GM12878 (cell line): ENCODE measurements at regions not wholly inside any gene's neighbourhood (a gene's known extent, or its start where the extent isn't known, plus 50 kb on each side); places are given as distances from the start of the nearest gene placed in this dataset.

Experiments
- ATAC-seq: fragments of 200-7000 bp; cut with Tn5 transposase; 3 replicates; pipeline ENCODE4 v1.9.1; 2020; ENCODE audit warnings: mild to moderate bottlenecking, moderate library complexity
- BruUV-seq: library from RNA; stranded (reverse); fragments of 400-500 nt; replicated peaks from 2 replicates; lab custom pipeline; 2021; lab: Mats Ljungman, UMichigan
- CTCF ChIA-PET: fragments of 300-600 bp; sonication (Branson Sonifier 250); formaldehyde crosslinking; extraction: SDS; loops from one replicate; lab custom pipeline; 2021; ENCODE audit warnings: inconsistent platforms; lab: Yijun Ruan, JAX
- POLR2A ChIA-PET: fragments of 350-600 bp; formaldehyde crosslinking; extraction: SDS; loops from one replicate; lab custom pipeline; 2021; ENCODE audit warnings: inconsistent platforms; lab: Charles Lee
- RAD21 ChIA-PET: fragments of 300-600 bp; sonication (Branson Sonifier 250); formaldehyde crosslinking; loops from one replicate; lab custom pipeline; 2023; ENCODE audit warnings: antibody characterized with exemption; ENCODE audit not compliant: unreplicated experiment; lab: Charles Lee
- SMC1A ChIA-PET: fragments of 300-600 bp; sonication (Branson Sonifier 250); formaldehyde crosslinking; loops from one replicate; lab custom pipeline; 2023; ENCODE audit not compliant: unreplicated experiment, uncharacterized antibody; lab: Charles Lee
- DNase-seq: peaks from one replicate; pipeline ENCODE4 v3.0.0-alpha.2; 2011; ENCODE audit warnings: low read depth, low spot score
- FAIRE-seq: peaks from 3 replicates; lab custom pipeline; 2011; peaks lifted over from hg19 to GRCh38; lab: Jason Lieb, UNC
- H2AFZ ChIP-seq: 2 replicates; pipeline ENCODE4 v1.6.0; 2011; ENCODE audit warnings: low read depth, low read length, control low read depth; ENCODE audit not compliant: control insufficient read depth
- H3K27ac ChIP-seq: 2 replicates; pipeline ENCODE4 v1.5.1; 2011; ENCODE audit warnings: control low read depth; ENCODE audit not compliant: control insufficient read depth, insufficient read depth
- H3K27me3 ChIP-seq, 2 experiments: replicated peaks in 1 of 2; 2 replicates each; pipeline versions ENCODE4 v1.6.0 to v1.6.1; 2011; ENCODE audit warnings: low read length in 1 of 2; ENCODE audit not compliant: control insufficient read depth in 2 of 2, insufficient read depth in 2 of 2
- H3K36me3 ChIP-seq, 2 experiments: 2 replicates each; pipeline ENCODE4 v1.5.1; 2011; ENCODE audit warnings: low read length in 1 of 2; ENCODE audit not compliant: control insufficient read depth in 2 of 2, insufficient read depth in 2 of 2
- H3K4me1 ChIP-seq: 2 replicates; pipeline ENCODE4 v1.6.1; 2011; ENCODE audit warnings: mild to moderate bottlenecking, low read length, moderate library complexity, mixed read lengths; ENCODE audit not compliant: control insufficient read depth, insufficient read depth
- H3K4me2 ChIP-seq: 2 replicates; pipeline ENCODE4 v1.6.0; 2011; ENCODE audit warnings: control low read depth; ENCODE audit not compliant: control insufficient read depth, insufficient read depth
- H3K4me3 ChIP-seq: fragments of 200-600 bp; sonication (generic); 2 replicates; pipeline ENCODE4 v1.5.1; 2016
- H3K79me2 ChIP-seq: 2 replicates; pipeline ENCODE4 v1.6.0; 2011; ENCODE audit warnings: low read length; ENCODE audit not compliant: control insufficient read depth, insufficient read depth
- H3K9ac ChIP-seq: 2 replicates; pipeline ENCODE4 v1.8.0; 2011; ENCODE audit warnings: low read length, control low read depth, mixed read lengths; ENCODE audit not compliant: control insufficient read depth, insufficient read depth
- H3K9me3 ChIP-seq: replicated peaks from 3 replicates; pipeline ENCODE4 v1.5.1; 2011; ENCODE audit warnings: mild to moderate bottlenecking, low read length; ENCODE audit not compliant: control insufficient read depth, insufficient read depth
- H4K20me1 ChIP-seq: 2 replicates; pipeline ENCODE4 v1.6.0; 2011; ENCODE audit not compliant: control insufficient read depth, insufficient read depth
- CREM ChIP-seq: IDR thresholded peaks from 2 replicates; pipeline ENCODE4 v1.6.1; 2014; ENCODE audit warnings: antibody characterized with exemption, low read depth
- MXI1 ChIP-seq: fragments of 150-350 bp; IDR thresholded peaks from 2 replicates; pipeline ENCODE4 v1.6.1; 2011; ENCODE audit warnings: low read depth, mild to moderate bottlenecking, inconsistent platforms, low read length, improper control_type of control experiment
- NBN ChIP-seq: fragments of 450-650 bp; IDR thresholded peaks from 2 replicates; pipeline ENCODE4 v1.6.1; 2016
- PAX5 ChIP-seq: IDR thresholded peaks from 2 replicates; pipeline ENCODE4 v1.6.1; 2011; ENCODE audit warnings: low read depth, low read length, borderline replicate concordance
- SMARCA5 ChIP-seq: fragments of 450-650 bp; IDR thresholded peaks from 2 replicates; pipeline ENCODE4 v1.6.1; 2017; ENCODE audit warnings: mild to moderate bottlenecking
- TCF7 ChIP-seq: IDR thresholded peaks from 2 replicates; pipeline ENCODE4 v1.6.1; 2014; ENCODE audit warnings: antibody characterized with exemption, borderline replicate concordance
- ZBED1 ChIP-seq: IDR thresholded peaks from 2 replicates; pipeline ENCODE4 v1.6.1; 2016; ENCODE audit warnings: borderline replicate concordance
- WGBS: methylation state at CpG from one replicate; pipeline ENCODE4 v1.1.6; 2016; ENCODE audit warnings: low lambda C conversion rate; ENCODE audit not compliant: insufficient replicate concordance, insufficient coverage; ENCODE audit errors: missing lambda C conversion rate; 5-methylcytosine and 5-hydroxymethylcytosine counted together
- in situ Hi-C: fragments of 300-500 bp; cut with MboI; formaldehyde crosslinking; loops from 9 replicates; pipeline ENCODE4 v1.14.3; 2018; ENCODE audit warnings: mixed read lengths
- intact Hi-C: fragments of 100-400 bp; cut with micrococcal nuclease; formaldehyde crosslinking; loops from one replicate; pipeline ENCODE4 v1.14.2; 2022; ENCODE audit not compliant: unreplicated experiment
- TF ChIP-seq, protein P1 (sequence below): fragments of 450-650 bp; formaldehyde crosslinking; IDR thresholded peaks from 2 replicates; pipeline ENCODE4 v1.4.0; 2020; ENCODE audit warnings: mild to moderate bottlenecking, moderate library complexity
- TF ChIP-seq, protein P2 (sequence below): IDR thresholded peaks from 2 replicates; pipeline ENCODE4 v1.6.1; 2011; ENCODE audit warnings: borderline replicate concordance, low read depth, mild to moderate bottlenecking, moderate library complexity, mixed read lengths, low read length; ENCODE audit not compliant: insufficient read depth; ENCODE audit errors: extremely low read length
- TF ChIP-seq, protein P3 (sequence below): fragments of 450-650 bp; formaldehyde crosslinking; IDR thresholded peaks from 2 replicates; pipeline ENCODE4 v1.4.0; 2022; ENCODE audit warnings: mild to moderate bottlenecking, moderate library complexity
- TF ChIP-seq, protein P4 (sequence below): fragments of 450-650 bp; IDR thresholded peaks from 2 replicates; pipeline ENCODE4 v1.6.1; 2017; ENCODE audit warnings: mild to moderate bottlenecking, low read depth, inconsistent platforms; ENCODE audit not compliant: poor library complexity, severe bottlenecking
- TF ChIP-seq, protein P5 (sequence below): fragments of 450-650 bp; IDR thresholded peaks from 2 replicates; pipeline ENCODE4 v1.6.1; 2016; ENCODE audit warnings: mild to moderate bottlenecking

DNA sequence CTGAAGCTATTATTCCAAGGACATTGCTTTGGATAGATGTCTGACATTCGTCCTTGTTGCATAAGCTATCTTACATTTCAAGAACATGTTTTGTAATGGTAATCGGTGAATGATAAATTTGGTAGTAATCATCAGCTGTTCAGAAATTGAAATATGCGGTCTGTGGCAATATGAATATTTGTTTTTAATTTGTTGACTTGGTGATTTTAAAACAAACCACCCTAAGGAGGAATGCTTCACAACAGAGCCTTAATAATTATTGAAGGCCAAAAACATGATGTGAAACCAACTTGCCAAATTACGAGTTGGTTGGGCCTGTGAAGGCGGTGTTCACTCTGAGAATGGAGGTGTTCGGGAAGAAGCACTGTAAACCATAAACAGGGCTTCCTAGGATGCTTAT, 149.7 kb upstream of the TUT7 start (continued):
- TF ChIP-seq PAX5 (no peak), SMARCA5 (no peak)
- TF ChIP-seq, protein P1, sequence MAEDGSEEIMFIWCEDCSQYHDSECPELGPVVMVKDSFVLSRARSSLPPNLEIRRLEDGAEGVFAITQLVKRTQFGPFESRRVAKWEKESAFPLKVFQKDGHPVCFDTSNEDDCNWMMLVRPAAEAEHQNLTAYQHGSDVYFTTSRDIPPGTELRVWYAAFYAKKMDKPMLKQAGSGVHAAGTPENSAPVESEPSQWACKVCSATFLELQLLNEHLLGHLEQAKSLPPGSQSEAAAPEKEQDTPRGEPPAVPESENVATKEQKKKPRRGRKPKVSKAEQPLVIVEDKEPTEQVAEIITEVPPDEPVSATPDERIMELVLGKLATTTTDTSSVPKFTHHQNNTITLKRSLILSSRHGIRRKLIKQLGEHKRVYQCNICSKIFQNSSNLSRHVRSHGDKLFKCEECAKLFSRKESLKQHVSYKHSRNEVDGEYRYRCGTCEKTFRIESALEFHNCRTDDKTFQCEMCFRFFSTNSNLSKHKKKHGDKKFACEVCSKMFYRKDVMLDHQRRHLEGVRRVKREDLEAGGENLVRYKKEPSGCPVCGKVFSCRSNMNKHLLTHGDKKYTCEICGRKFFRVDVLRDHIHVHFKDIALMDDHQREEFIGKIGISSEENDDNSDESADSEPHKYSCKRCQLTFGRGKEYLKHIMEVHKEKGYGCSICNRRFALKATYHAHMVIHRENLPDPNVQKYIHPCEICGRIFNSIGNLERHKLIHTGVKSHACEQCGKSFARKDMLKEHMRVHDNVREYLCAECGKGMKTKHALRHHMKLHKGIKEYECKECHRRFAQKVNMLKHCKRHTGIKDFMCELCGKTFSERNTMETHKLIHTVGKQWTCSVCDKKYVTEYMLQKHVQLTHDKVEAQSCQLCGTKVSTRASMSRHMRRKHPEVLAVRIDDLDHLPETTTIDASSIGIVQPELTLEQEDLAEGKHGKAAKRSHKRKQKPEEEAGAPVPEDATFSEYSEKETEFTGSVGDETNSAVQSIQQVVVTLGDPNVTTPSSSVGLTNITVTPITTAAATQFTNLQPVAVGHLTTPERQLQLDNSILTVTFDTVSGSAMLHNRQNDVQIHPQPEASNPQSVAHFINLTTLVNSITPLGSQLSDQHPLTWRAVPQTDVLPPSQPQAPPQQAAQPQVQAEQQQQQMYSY (CRISPR knock-in tag): no peak

DNA sequence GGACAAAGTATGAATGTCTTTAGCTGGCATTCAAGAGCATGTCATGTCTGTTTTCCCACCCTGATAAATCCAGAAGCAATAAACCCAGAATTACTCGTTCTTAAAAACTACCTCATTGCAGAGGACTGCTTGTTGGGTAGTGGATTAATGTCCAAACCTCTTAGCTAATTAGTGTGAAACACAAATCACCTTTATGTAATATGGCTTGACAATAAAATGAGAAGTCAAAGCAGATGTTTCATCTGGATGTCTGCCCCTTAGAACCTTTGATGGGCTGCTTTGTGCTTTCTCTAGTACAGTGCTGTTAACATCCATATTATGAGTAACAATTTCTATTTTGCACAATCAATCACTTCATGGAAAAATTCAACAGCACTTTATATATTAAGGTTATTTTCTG, 149.1 kb upstream of the TUT7 start:
- no peak overlapping the region for H3K4me3 ChIP-seq
- no peak for ATAC-seq
- no peak overlapping the region for H3K9ac ChIP-seq
- intact Hi-C loops (no loop called here), in situ Hi-C loops (no loop called here)
- H3K27ac ChIP-seq: no peak overlapping the region
- H3K36me3 ChIP-seq: no peaks in the 10 kb centered on the region
- SMC1A ChIA-PET: no interaction called here
- no peaks in the 10 kb centered on the region for H3K9me3 ChIP-seq
- no peak for FAIRE-seq
- no peak overlapping the region for H2AFZ ChIP-seq
- CTCF ChIA-PET: no interaction called here
- H3K4me1 ChIP-seq: no peaks in the 10 kb centered on the region
- H3K27me3 ChIP-seq: no peaks in the 10 kb centered on the region
- H3K4me2 ChIP-seq: no peak overlapping the region
- BruUV-seq: no TSS peak
- POLR2A ChIA-PET: no interaction called here
- 0% methylated on average over 1 of the region's 1 CpG for WGBS
- no peaks in the 10 kb centered on the region for H3K79me2 ChIP-seq
- no peak for DNase-seq
- H4K20me1 ChIP-seq: no peaks in the 10 kb centered on the region
- RAD21 ChIA-PET: no interaction called here
- TF ChIP-seq, protein P2, sequence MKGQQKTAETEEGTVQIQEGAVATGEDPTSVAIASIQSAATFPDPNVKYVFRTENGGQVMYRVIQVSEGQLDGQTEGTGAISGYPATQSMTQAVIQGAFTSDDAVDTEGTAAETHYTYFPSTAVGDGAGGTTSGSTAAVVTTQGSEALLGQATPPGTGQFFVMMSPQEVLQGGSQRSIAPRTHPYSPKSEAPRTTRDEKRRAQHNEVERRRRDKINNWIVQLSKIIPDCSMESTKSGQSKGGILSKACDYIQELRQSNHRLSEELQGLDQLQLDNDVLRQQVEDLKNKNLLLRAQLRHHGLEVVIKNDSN: no peak
- TF ChIP-seq TCF7: no peak
- no peak for TF ChIP-seq CREM
- TF ChIP-seq, protein P3, sequence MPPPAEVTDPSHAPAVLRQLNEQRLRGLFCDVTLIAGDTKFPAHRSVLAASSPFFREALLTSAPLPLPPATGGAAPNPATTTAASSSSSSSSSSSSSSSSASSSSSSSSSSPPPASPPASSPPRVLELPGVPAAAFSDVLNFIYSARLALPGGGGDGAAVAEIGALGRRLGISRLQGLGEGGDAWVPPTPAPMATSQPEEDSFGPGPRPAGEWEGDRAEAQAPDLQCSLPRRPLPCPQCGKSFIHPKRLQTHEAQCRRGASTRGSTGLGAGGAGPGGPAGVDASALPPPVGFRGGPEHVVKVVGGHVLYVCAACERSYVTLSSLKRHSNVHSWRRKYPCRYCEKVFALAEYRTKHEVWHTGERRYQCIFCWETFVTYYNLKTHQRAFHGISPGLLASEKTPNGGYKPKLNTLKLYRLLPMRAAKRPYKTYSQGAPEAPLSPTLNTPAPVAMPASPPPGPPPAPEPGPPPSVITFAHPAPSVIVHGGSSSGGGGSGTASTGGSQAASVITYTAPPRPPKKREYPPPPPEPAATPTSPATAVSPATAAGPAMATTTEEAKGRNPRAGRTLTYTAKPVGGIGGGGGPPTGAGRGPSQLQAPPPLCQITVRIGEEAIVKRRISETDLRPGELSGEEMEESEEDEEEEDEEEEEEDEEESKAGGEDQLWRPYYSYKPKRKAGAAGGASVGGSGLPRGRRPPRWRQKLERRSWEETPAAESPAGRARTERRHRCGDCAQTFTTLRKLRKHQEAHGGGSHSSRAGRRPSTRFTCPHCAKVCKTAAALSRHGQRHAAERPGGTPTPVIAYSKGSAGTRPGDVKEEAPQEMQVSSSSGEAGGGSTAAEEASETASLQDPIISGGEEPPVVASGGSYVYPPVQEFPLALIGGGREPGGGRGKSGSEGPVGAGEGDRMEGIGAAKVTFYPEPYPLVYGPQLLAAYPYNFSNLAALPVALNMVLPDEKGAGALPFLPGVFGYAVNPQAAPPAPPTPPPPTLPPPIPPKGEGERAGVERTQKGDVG (CRISPR knock-in tag): no peak
- TF ChIP-seq, protein P4, sequence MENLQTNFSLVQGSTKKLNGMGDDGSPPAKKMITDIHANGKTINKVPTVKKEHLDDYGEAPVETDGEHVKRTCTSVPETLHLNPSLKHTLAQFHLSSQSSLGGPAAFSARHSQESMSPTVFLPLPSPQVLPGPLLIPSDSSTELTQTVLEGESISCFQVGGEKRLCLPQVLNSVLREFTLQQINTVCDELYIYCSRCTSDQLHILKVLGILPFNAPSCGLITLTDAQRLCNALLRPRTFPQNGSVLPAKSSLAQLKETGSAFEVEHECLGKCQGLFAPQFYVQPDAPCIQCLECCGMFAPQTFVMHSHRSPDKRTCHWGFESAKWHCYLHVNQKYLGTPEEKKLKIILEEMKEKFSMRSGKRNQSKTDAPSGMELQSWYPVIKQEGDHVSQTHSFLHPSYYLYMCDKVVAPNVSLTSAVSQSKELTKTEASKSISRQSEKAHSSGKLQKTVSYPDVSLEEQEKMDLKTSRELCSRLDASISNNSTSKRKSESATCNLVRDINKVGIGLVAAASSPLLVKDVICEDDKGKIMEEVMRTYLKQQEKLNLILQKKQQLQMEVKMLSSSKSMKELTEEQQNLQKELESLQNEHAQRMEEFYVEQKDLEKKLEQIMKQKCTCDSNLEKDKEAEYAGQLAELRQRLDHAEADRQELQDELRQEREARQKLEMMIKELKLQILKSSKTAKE: no peak
- TF ChIP-seq, protein P5, sequence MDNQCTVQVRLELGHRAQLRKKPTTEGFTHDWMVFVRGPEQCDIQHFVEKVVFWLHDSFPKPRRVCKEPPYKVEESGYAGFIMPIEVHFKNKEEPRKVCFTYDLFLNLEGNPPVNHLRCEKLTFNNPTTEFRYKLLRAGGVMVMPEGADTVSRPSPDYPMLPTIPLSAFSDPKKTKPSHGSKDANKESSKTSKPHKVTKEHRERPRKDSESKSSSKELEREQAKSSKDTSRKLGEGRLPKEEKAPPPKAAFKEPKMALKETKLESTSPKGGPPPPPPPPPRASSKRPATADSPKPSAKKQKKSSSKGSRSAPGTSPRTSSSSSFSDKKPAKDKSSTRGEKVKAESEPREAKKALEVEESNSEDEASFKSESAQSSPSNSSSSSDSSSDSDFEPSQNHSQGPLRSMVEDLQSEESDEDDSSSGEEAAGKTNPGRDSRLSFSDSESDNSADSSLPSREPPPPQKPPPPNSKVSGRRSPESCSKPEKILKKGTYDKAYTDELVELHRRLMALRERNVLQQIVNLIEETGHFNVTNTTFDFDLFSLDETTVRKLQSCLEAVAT: no peak
- no peak for TF ChIP-seq NBN
- TF ChIP-seq MXI1: no peak
- TF ChIP-seq ZBED1: no peak
